ENCODE measurements at regions not wholly inside any gene's neighbourhood (a gene's known extent, or its start where the extent isn't known, plus 50 kb on each side); places are given as distances from the start of the nearest gene placed in this dataset.

- peaks cover 0 to 2% (median 0%) of the 10 kb centered on the region in 3 donors for H3K9me3 Mint-ChIP-seq
Observed at GRCh38 chr2:155125585-155126230, 427.2 kb downstream of the KCNJ3 start.

DNA sequence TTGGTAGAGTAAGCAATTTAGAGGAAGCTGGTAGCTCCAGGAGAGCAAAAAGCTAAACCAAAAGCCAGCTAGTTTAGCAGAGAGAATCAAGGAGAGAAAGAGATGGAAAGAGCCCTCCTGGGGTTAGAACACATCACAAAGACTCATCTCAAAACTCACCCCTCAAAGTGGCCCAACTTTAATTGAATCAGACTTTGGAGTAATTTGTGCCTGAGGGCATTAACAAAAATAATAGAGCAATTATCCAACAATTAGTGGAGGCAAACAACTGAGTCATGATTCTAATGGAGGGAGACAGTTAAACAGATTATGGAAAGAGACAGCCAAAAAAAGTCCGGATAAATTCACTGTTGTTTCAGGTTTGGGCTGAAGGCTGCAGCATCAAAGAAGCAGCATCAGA lies 417.4 kb downstream of the KCNJ3 start:
- Mint-ChIP-seq H3K9me3 (peaks cover 2 to 6% (median 2%) of the 10 kb centered on the region in 3 donors), H3K27me3 (no peaks in the 10 kb centered on the region), H3K4me1 (no peaks in the 10 kb centered on the region), H3K36me3 (no peaks in the 10 kb centered on the region), H3K27ac (no peak overlapping the region), H3K4me3 (no peak overlapping the region)

More at GRCh38 chr2:155125585-155126230, 427.2 kb downstream of the KCNJ3 start:
- Mint-ChIP-seq H3K4me1 (no peaks in the 10 kb centered on the region), H3K4me3 (no peak overlapping the region), H3K36me3 (no peaks in the 10 kb centered on the region), H3K27ac (no peak overlapping the region), H3K27me3 (no peaks in the 10 kb centered on the region)

DNA sequence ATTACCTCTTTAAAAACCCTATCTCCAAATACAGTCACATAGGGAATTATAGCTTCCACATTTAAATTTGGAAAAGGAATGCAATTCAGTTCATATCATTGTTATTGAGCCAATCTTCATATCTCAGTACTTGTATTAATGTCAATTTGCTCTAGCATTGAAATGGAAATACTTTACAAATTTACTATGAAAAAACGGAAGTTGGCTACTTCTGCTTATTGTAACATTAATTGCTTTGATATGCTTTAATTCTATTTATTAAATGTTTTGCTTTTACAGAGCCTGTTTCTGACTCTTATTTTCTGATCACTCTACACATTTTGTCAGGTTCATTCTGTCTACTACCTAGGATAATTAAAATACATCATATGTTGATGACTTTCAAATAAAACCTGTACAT lies 412.6 kb downstream of the KCNJ3 start:
- Mint-ChIP-seq H3K27me3 (no peaks in the 10 kb centered on the region), H3K27ac (no peak overlapping the region), H3K36me3 (no peaks in the 10 kb centered on the region), H3K9me3 (peaks cover 0 to 3% (median 2%) of the 10 kb centered on the region in 3 donors), H3K4me1 (no peaks in the 10 kb centered on the region), H3K4me3 (no peak overlapping the region)

GRCh38 chr2:155109527-155109926 lies 411.0 kb downstream of the KCNJ3 start:
- Mint-ChIP-seq H3K9me3 (peaks cover 0 to 3% (median 2%) of the 10 kb centered on the region in 3 donors), H3K4me3 (no peak overlapping the region), H3K27ac (no peak overlapping the region), H3K27me3 (no peaks in the 10 kb centered on the region), H3K36me3 (no peaks in the 10 kb centered on the region), H3K4me1 (no peaks in the 10 kb centered on the region)

DNA sequence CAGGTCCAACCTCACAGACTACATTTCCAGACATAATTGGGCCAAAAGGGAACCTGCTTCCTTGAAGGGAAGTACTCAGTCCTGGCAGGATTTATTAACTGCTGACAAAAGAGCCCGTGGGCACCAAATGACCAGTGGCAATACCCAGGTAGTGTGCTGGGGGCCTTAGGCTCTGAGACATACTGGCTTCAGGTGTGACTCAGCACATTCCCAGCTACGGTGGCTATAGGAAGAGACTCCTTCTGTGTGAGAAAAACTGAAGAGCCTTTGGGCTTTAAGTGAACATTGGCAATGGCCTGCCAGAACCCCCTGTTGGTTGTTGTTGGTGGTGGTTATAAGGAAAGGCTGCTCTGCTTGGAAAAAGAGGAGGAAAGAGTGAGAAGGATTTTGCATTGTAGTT lies 401.8 kb downstream of the KCNJ3 start:
- H3K27me3 Mint-ChIP-seq: no peaks in the 10 kb centered on the region
- peaks cover 2 to 3% (median 2%) of the 10 kb centered on the region in 3 donors for H3K9me3 Mint-ChIP-seq
- H3K27ac Mint-ChIP-seq: no peak overlapping the region
- H3K36me3 Mint-ChIP-seq: peaks cover 3% of the 10 kb centered on the region
- H3K4me1 Mint-ChIP-seq: no peaks in the 10 kb centered on the region
- no peak overlapping the region for H3K4me3 Mint-ChIP-seq

- no peaks in the 10 kb centered on the region for H3K27me3 Mint-ChIP-seq
- H3K27ac Mint-ChIP-seq: no peak overlapping the region
- H3K9me3 Mint-ChIP-seq: peaks cover 2 to 3% (median 2%) of the 10 kb centered on the region in 3 donors
Observed at GRCh38 chr2:155099784-155100183, 401.3 kb downstream of the KCNJ3 start.

GRCh38 chr2:155095613-155096012 lies 397.1 kb downstream of the KCNJ3 start:
- no peak overlapping the region for H3K27ac Mint-ChIP-seq
- no peaks in the 10 kb centered on the region for H3K4me1 Mint-ChIP-seq
- H3K9me3 Mint-ChIP-seq: peaks cover 0 to 3% (median 0%) of the 10 kb centered on the region in 3 donors
- no peak overlapping the region for H3K4me3 Mint-ChIP-seq
- no peaks in the 10 kb centered on the region for H3K27me3 Mint-ChIP-seq
- H3K36me3 Mint-ChIP-seq: peaks cover 1% of the 10 kb centered on the region

More at GRCh38 chr2:155099784-155100183, 401.3 kb downstream of the KCNJ3 start:
- Mint-ChIP-seq H3K4me3 (no peak overlapping the region), H3K36me3 (peaks cover 3% of the 10 kb centered on the region), H3K4me1 (no peaks in the 10 kb centered on the region)

- Mint-ChIP-seq H3K36me3 (no peaks in the 10 kb centered on the region), H3K27me3 (peaks cover 2% of the 10 kb centered on the region), H3K4me3 (no peak overlapping the region), H3K4me1 (peaks cover 0 to 1% (median 0%) of the 10 kb centered on the region in 3 donors), H3K27ac (no peak overlapping the region), H3K9me3 (no peaks in the 10 kb centered on the region)
Observed at GRCh38 chr2:155080373-155080772, 381.9 kb downstream of the KCNJ3 start.

- Mint-ChIP-seq H3K4me1 (no peaks in the 10 kb centered on the region), H3K9me3 (peaks cover 3 to 5% (median 4%) of the 10 kb centered on the region in 3 donors), H3K36me3 (peaks cover 2% of the 10 kb centered on the region), H3K27me3 (no peaks in the 10 kb centered on the region), H3K4me3 (no peak overlapping the region), H3K27ac (no peak overlapping the region)
Observed at GRCh38 chr2:155070489-155070888, 372.0 kb downstream of the KCNJ3 start.

DNA sequence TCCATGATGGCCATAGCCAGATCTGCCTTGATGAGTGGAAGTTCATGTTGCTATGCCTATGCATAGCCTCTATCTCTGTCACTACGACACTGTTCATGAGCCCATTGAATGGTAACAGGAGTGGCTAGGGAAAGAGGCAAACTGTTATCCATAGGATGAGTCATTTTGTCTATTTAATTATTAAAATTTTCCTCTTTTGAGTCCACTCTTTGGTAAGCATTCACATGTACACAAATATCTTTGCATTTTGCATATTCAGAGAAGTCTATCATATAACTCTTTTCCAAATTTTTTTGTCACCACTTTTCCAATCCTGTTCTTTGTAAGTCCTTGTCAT lies 364.4 kb downstream of the KCNJ3 start:
- Mint-ChIP-seq H3K27ac (no peak overlapping the region), H3K4me3 (no peak overlapping the region), H3K4me1 (no peaks in the 10 kb centered on the region), H3K27me3 (no peaks in the 10 kb centered on the region), H3K36me3 (peaks cover 2% of the 10 kb centered on the region), H3K9me3 (peaks cover 3 to 20% (median 5%) of the 10 kb centered on the region in 3 donors)

GRCh38 chr2:155062250-155062921 lies 363.9 kb downstream of the KCNJ3 start:
- Mint-ChIP-seq H3K27me3 (no peaks in the 10 kb centered on the region), H3K9me3 (peaks cover 3 to 20% (median 5%) of the 10 kb centered on the region in 3 donors), H3K4me3 (no peak overlapping the region), H3K4me1 (no peaks in the 10 kb centered on the region), H3K36me3 (peaks cover 2% of the 10 kb centered on the region), H3K27ac (no peak overlapping the region)

GRCh38 chr2:155060896-155061295 lies 362.4 kb downstream of the KCNJ3 start:
- Mint-ChIP-seq H3K4me3 (no peak overlapping the region), H3K36me3 (no peaks in the 10 kb centered on the region), H3K9me3 (peaks cover 0 to 20% (median 1%) of the 10 kb centered on the region in 3 donors), H3K27ac (no peak overlapping the region), H3K4me1 (no peaks in the 10 kb centered on the region), H3K27me3 (no peaks in the 10 kb centered on the region)

DNA sequence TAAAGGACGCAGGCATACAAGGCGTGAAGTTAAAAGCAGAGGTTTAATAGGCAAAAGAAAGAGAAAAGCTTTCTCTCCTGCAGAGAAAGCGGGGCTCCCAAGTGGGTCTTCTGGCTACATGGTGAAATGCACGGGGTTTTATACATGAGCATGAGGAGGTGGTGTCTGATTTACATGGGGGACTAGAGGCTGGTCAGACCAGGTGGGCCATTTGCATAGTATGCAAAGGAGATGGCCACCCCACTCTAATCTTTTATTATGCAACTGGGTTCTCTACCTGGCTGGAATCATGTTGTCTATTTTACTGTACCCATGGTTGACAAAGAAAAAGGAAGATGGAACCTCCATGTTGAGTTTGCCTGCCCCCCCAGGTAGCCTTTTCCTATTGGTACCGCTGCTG lies 356.2 kb downstream of the KCNJ3 start:
- Mint-ChIP-seq H3K4me1 (no peaks in the 10 kb centered on the region), H3K27me3 (no peaks in the 10 kb centered on the region), H3K9me3 (peaks cover 0 to 1% (median 0%) of the 10 kb centered on the region in 3 donors), H3K4me3 (no peak overlapping the region), H3K27ac (peak overlapping the region in 1 of 3 donors; percentile 19), H3K36me3 (peaks cover 1% of the 10 kb centered on the region)

- no peaks in the 10 kb centered on the region for H3K36me3 Mint-ChIP-seq
- no peak overlapping the region for H3K27ac Mint-ChIP-seq
- no peaks in the 10 kb centered on the region for H3K27me3 Mint-ChIP-seq
- no peak overlapping the region for H3K4me3 Mint-ChIP-seq
- no peaks in the 10 kb centered on the region for H3K4me1 Mint-ChIP-seq
- H3K9me3 Mint-ChIP-seq: peaks cover 0 to 3% (median 2%) of the 10 kb centered on the region in 3 donors
Observed at GRCh38 chr2:155043097-155043496, 344.6 kb downstream of the KCNJ3 start.

DNA sequence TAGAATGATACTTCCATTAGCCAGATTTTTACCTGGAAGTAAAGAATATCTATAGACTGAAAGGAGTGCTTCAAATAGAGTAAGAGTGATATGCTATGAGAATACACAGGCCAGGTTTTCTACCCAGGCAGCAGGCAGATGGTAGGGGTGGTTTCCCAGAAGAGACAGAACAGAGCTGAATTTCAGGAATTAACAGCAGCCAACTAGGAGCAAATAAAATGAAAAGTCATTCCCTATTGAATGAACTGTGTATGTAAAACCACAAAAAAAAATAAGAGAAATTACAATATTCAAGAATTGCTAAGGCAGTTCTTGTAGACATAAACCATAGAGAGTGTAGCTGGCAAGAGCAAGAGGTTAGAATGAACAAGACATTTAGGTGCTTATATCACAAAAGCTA lies 336.8 kb downstream of the KCNJ3 start:
- Mint-ChIP-seq H3K27ac (no peak overlapping the region), H3K4me1 (no peaks in the 10 kb centered on the region), H3K27me3 (no peaks in the 10 kb centered on the region), H3K9me3 (peaks cover 0 to 6% (median 1%) of the 10 kb centered on the region in 3 donors), H3K36me3 (no peaks in the 10 kb centered on the region), H3K4me3 (no peak overlapping the region)

DNA sequence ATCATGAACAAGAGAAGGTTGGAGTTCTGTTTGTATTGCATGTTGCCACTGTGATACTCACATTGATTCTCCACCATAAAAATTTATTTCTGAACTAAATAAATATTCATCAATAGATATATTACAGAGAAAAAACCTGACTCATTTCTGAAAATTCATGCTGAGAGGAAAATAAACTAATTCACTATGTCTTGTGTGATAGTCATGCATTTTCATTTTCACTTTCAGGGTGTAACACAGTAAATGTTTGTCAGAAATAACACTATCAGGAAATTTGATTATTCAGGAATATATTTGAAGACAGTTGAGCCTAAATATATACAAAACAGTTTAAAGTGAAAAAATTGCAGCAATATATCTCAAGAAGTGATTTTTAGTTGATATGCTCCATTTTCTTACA lies 335.2 kb downstream of the KCNJ3 start:
- Mint-ChIP-seq H3K4me3 (no peak overlapping the region), H3K27me3 (no peaks in the 10 kb centered on the region), H3K4me1 (no peaks in the 10 kb centered on the region), H3K36me3 (no peaks in the 10 kb centered on the region), H3K9me3 (peaks cover 0 to 6% (median 1%) of the 10 kb centered on the region in 3 donors), H3K27ac (no peak overlapping the region)
